ENCODE measurements at regions not wholly inside any gene's neighbourhood (a gene's known extent, or its start where the extent isn't known, plus 50 kb on each side); places are given as distances from the start of the nearest gene placed in this dataset.

DNA sequence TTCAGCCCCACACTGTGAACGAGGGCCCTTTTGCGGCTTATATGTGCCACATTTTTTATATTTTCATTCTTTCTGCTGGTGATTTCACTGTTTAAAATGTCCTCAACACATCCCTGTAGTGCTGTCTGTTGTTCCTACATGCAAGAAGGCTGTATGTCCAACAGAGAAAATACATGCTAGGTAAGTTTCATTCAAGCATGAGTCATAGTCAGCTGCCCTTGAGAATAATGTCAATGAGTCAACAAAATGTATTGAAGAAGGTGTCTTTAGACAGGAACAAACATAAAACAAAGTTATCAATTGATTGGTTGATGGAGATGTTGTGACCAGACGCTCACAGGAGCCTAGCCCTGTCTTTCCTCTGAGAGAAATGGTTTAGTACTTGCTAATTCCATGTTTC is 553.4 kb downstream of the PLPP3 start:
- no peak overlapping the region for H3K27ac ChIP-seq
- Mint-ChIP-seq H3K36me3 (no peaks in the 10 kb centered on the region), H3K27me3 (ENCODE audit: insufficient read depth, low read depth) (peaks cover 4% of the 10 kb centered on the region)

GRCh38 chr1:56024155-56024554 is 555.2 kb downstream of the PLPP3 start:
- no peak overlapping the region for H2AFZ ChIP-seq (replicated peaks)
- H3K27ac ChIP-seq, result no peak overlapping the region
- Mint-ChIP-seq H3K4me3 (no peak overlapping the region), H3K36me3 (no peaks in the 10 kb centered on the region), H3K27ac (no peak overlapping the region), H3K9me3 (peaks cover 2% of the 10 kb centered on the region), H3K4me1 (no peaks in the 10 kb centered on the region), H3K27me3 (ENCODE audit: insufficient read depth, low read depth) (peaks cover 4% of the 10 kb centered on the region)
- H3K4me3 ChIP-seq, result no peak overlapping the region
- no peaks in the 10 kb centered on the region for H3F3A ChIP-seq (ENCODE audit: low read depth)
- TF ChIP-seq EZH2phosphoT487 (IDR thresholded peaks at IDR 0.05), result no peak
- TF ChIP-seq EZH2 (IDR thresholded peaks at IDR 0.05), result no peak
- TF ChIP-seq CTCF (IDR thresholded peaks at IDR 0.05), result no peak
- H3K36me3 ChIP-seq, result no peaks in the 10 kb centered on the region
- no peak overlapping the region for H3K4me2 ChIP-seq
- no peaks in the 10 kb centered on the region for H3K4me1 ChIP-seq
- no peak for DNase-seq (ENCODE audit: low spot score)
- H3K9ac ChIP-seq, result no peak overlapping the region
- no peaks in the 10 kb centered on the region for H3K27me3 ChIP-seq
- H3K9me3 ChIP-seq (ENCODE audit: low read depth), result no peaks in the 10 kb centered on the region
- H4K20me1 ChIP-seq (ENCODE audit: low read depth), result no peaks in the 10 kb centered on the region
- no peaks in the 10 kb centered on the region for H3K79me2 ChIP-seq (ENCODE audit: low read depth)

More for the DNA sequence above, 553.4 kb downstream of the PLPP3 start:
- no peaks in the 10 kb centered on the region for H3K4me1 ChIP-seq
- H3K4me2 ChIP-seq, result no peak overlapping the region
- no peak for DNase-seq (ENCODE audit: low spot score)
- H3K27ac Mint-ChIP-seq, result no peak overlapping the region
- H4K20me1 ChIP-seq (ENCODE audit: low read depth), result no peaks in the 10 kb centered on the region
- H3F3A ChIP-seq (ENCODE audit: low read depth), result no peaks in the 10 kb centered on the region
- no peaks in the 10 kb centered on the region for H3K9me3 Mint-ChIP-seq
- H3K9ac ChIP-seq, result no peak overlapping the region
- H3K36me3 ChIP-seq, result no peaks in the 10 kb centered on the region
- no peaks in the 10 kb centered on the region for H3K9me3 ChIP-seq (ENCODE audit: low read depth)
- H3K79me2 ChIP-seq (ENCODE audit: low read depth), result no peaks in the 10 kb centered on the region
- H3K4me3 Mint-ChIP-seq, result no peak overlapping the region
- TF ChIP-seq CTCF (IDR thresholded peaks at IDR 0.05) (no peak), EZH2phosphoT487 (IDR thresholded peaks at IDR 0.05) (no peak), EZH2 (IDR thresholded peaks at IDR 0.05) (no peak)
- H3K27me3 ChIP-seq, result no peaks in the 10 kb centered on the region
- H2AFZ ChIP-seq (replicated peaks), result no peak overlapping the region
- no peaks in the 10 kb centered on the region for H3K4me1 Mint-ChIP-seq
- no peak overlapping the region for H3K4me3 ChIP-seq

DNA sequence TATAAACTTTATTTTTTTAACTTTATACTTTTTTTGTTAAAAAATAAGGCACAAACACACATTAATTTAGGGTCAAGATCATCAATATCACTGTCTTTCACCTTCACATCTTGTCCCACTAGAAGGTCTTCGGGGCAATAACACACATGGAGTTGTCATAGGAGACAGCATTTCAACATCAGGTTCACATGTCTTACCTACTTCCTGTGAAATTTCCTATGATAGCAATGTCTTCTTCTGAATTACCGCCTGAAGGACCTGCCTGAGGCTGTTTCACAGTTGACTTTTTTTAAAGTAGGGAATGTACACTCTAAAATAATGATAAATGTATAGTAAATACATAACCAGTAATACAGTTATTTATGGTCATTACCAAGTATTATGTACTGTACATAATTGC is 559.4 kb downstream of the PLPP3 start:
- no peak overlapping the region for H3K27ac Mint-ChIP-seq
- H3K4me1 Mint-ChIP-seq, result no peaks in the 10 kb centered on the region

More for the DNA sequence above, 559.4 kb downstream of the PLPP3 start:
- no peaks in the 10 kb centered on the region for H3K79me2 ChIP-seq (ENCODE audit: low read depth)
- peaks cover 4% of the 10 kb centered on the region for H3K27me3 Mint-ChIP-seq (ENCODE audit: insufficient read depth, low read depth)
- H3K36me3 ChIP-seq, result no peaks in the 10 kb centered on the region
- no peak overlapping the region for H3K9ac ChIP-seq
- no peak overlapping the region for H2AFZ ChIP-seq (replicated peaks)
- H3K9me3 Mint-ChIP-seq, result peaks cover 2% of the 10 kb centered on the region
- no peak overlapping the region for H3K4me3 ChIP-seq
- H3K4me3 Mint-ChIP-seq, result no peak overlapping the region
- H3K9me3 ChIP-seq (ENCODE audit: low read depth), result no peaks in the 10 kb centered on the region
- H3K27ac ChIP-seq, result no peak overlapping the region
- H3K4me1 ChIP-seq, result no peaks in the 10 kb centered on the region
- no peaks in the 10 kb centered on the region for H3K36me3 Mint-ChIP-seq
- H3F3A ChIP-seq (ENCODE audit: low read depth), result no peaks in the 10 kb centered on the region
- no peaks in the 10 kb centered on the region for H3K27me3 ChIP-seq
- DNase-seq (ENCODE audit: low spot score), result no peak
- no peak overlapping the region for H3K4me2 ChIP-seq
- TF ChIP-seq EZH2phosphoT487 (IDR thresholded peaks at IDR 0.05) (no peak), CTCF (IDR thresholded peaks at IDR 0.05) (no peak), EZH2 (IDR thresholded peaks at IDR 0.05) (no peak)
- H4K20me1 ChIP-seq (ENCODE audit: low read depth), result no peaks in the 10 kb centered on the region

All from neural progenitor cell (in vitro differentiated cells).